HCT116 (cell line): ENCODE measurements at regions not wholly inside any gene's neighbourhood (a gene's known extent, or its start where the extent isn't known, plus 50 kb on each side); places are given as distances from the start of the nearest gene placed in this dataset.

Experiments
- ATAC-seq: fragments of 200-7000 bp; cut with Tn5 transposase; 2 replicates; pipeline ENCODE4 v1.9.1; 2020; ENCODE audit warnings: mild to moderate bottlenecking, moderate library complexity
- BruUV-seq: library from RNA; stranded (reverse); fragments of 400-500 nt; replicated peaks from 2 replicates; lab custom pipeline; 2021; lab: Mats Ljungman, UMichigan
- CTCF ChIA-PET: fragments of 300-600 bp; sonication (Branson Sonifier 250); formaldehyde crosslinking; loops from one replicate; lab custom pipeline; 2021; ENCODE audit warnings: antibody characterized with exemption; lab: Charles Lee
- POLR2A ChIA-PET: fragments of 300-600, 350-600 bp; sonication (Branson Sonifier 250); formaldehyde crosslinking; loops from one replicate; lab custom pipeline; 2021; ENCODE audit warnings: antibody characterized with exemption; lab: Charles Lee
- RAD21 ChIA-PET, 2 experiments: fragments of 300-600 bp; sonication (Branson Sonifier 250); formaldehyde crosslinking; loops; one replicate each; lab custom pipeline; 2023; ENCODE audit warnings: low total read pairs in 2 of 2; ENCODE audit not compliant: uncharacterized antibody in 2 of 2, unreplicated experiment in 2 of 2, low non-redundant PET in 1 of 2; lab: Charles Lee
- DNase-seq: peaks from one replicate; pipeline ENCODE4 v3.0.0-alpha.2; 2010; ENCODE audit warnings: low read depth, low spot score
- H2AFZ ChIP-seq: fragments of 200-600 bp; shearing (Covaris generic), sonication (generic); 2 replicates; pipeline ENCODE4 v1.6.1; 2017; ENCODE audit warnings: low read depth, mixed run types, mixed read lengths, antibody characterized with exemption, low read length; ENCODE audit not compliant: poor library complexity, severe bottlenecking
- H3K27ac ChIP-seq: 2 replicates; pipeline ENCODE4 v1.5.1; 2012; ENCODE audit warnings: low read depth, low read length
- H3K27me3 ChIP-seq: fragments of 200-600 bp; sonication (generic); 2 replicates; pipeline ENCODE4 v1.6.1; 2016; ENCODE audit warnings: mixed run types, low read length, mixed read lengths; ENCODE audit not compliant: insufficient read depth
- H3K36me3 ChIP-seq, 2 experiments: fragments of 200-500 bp in 1 of 2; fragments of 200-600 bp in 1 of 2; sonication (Bioruptor generic) in 1 of 2; sonication (generic) in 1 of 2; 2 replicates each; pipeline versions ENCODE4 v1.5.1 to v1.6.1; 2014 to 2016; ENCODE audit warnings: low read length in 2 of 2, inconsistent platforms in 1 of 2, mixed read lengths in 1 of 2, mixed run types in 1 of 2; ENCODE audit not compliant: insufficient read depth in 2 of 2, control insufficient read depth in 1 of 2
- H3K4me1 ChIP-seq, 2 experiments: fragments of 200-600 bp in 1 of 2; sonication (generic) in 1 of 2; 2 replicates each; pipeline versions ENCODE4 v1.5.1 to v1.6.1; 2012 to 2017; ENCODE audit warnings: low read length in 2 of 2, inconsistent platforms in 1 of 2, mild to moderate bottlenecking in 1 of 2, mixed read lengths in 1 of 2, mixed run types in 1 of 2, moderate library complexity in 1 of 2; ENCODE audit not compliant: insufficient read depth in 2 of 2, control insufficient read depth in 1 of 2
- H3K4me2 ChIP-seq: fragments of 200-600 bp; sonication (generic); 2 replicates; pipeline ENCODE4 v1.6.1; 2017; ENCODE audit warnings: mixed run types, low read length, mixed read lengths
- H3K4me3 ChIP-seq, 2 experiments: fragments of 200-600 bp in 1 of 2; sonication (generic) in 1 of 2; replicated peaks in 1 of 2; 2 replicates each; pipeline ENCODE4 v1.5.1; 2011 to 2016; ENCODE audit warnings: low read length in 2 of 2, control low read depth in 1 of 2, low read depth in 1 of 2, mild to moderate bottlenecking in 1 of 2, mixed read lengths in 1 of 2, mixed run types in 1 of 2
- H3K79me2 ChIP-seq: fragments of 200-600 bp; sonication (generic); 2 replicates; pipeline ENCODE4 v1.6.1; 2017; ENCODE audit warnings: mild to moderate bottlenecking, mixed run types, low read length, moderate library complexity, mixed read lengths; ENCODE audit not compliant: insufficient read depth
- H3K9ac ChIP-seq: fragments of 200-600 bp; sonication (generic); 2 replicates; pipeline ENCODE4 v1.6.1; 2016; ENCODE audit warnings: low read length, mixed read lengths
- H3K9me2 ChIP-seq: fragments of 200-600 bp; sonication (generic), shearing (Covaris generic); 2 replicates; pipeline ENCODE4 v1.6.1; 2017; ENCODE audit warnings: mixed run types, mild to moderate bottlenecking, moderate library complexity; ENCODE audit not compliant: insufficient read depth
- H3K9me3 ChIP-seq, 2 experiments: fragments of 200-500 bp in 1 of 2; fragments of 200-600 bp in 1 of 2; sonication (Bioruptor generic) in 1 of 2; sonication (generic) in 1 of 2; 2 replicates each; pipeline ENCODE4 v1.6.1; 2014 to 2017; ENCODE audit warnings: low read length in 2 of 2, mixed read lengths in 2 of 2, inconsistent platforms in 1 of 2, low read depth in 1 of 2, mild to moderate bottlenecking in 1 of 2, mixed run types in 1 of 2, moderate library complexity in 1 of 2; ENCODE audit not compliant: control insufficient read depth in 1 of 2, insufficient read depth in 1 of 2
- H4K20me1 ChIP-seq: fragments of 200-600 bp; sonication (generic), shearing (Covaris generic); 2 replicates; pipeline ENCODE4 v1.6.1; 2017; ENCODE audit warnings: mixed run types, mild to moderate bottlenecking, moderate library complexity; ENCODE audit not compliant: insufficient read depth
- CTCF ChIP-seq, 3 experiments: fragments of 200-600 bp in 1 of 3; sonication (generic) in 1 of 3; IDR thresholded peaks in 2 of 3; conservative IDR thresholded peaks in 1 of 3; 2 replicates each; pipeline ENCODE4 v1.5.1; 2012 to 2017; ENCODE audit warnings: low read depth in 2 of 3, low read length in 2 of 3, antibody characterized with exemption in 1 of 3, borderline replicate concordance in 1 of 3, control low read depth in 1 of 3, mild to moderate bottlenecking in 1 of 3, mixed read lengths in 1 of 3, mixed run types in 1 of 3, moderate library complexity in 1 of 3; ENCODE audit not compliant: insufficient read depth in 1 of 3
- ELF1 ChIP-seq: IDR thresholded peaks from 2 replicates; pipeline ENCODE4 v1.6.1; 2012; ENCODE audit warnings: low read depth, borderline replicate concordance
- POLR2AphosphoS5 ChIP-seq: IDR thresholded peaks from 2 replicates; pipeline ENCODE4 v1.6.1; 2011; ENCODE audit warnings: mild to moderate bottlenecking, low read depth, low read length, moderate library complexity
- RAD21 ChIP-seq: IDR thresholded peaks from 2 replicates; pipeline ENCODE4 v1.6.1; 2012; ENCODE audit warnings: low read depth, mild to moderate bottlenecking
- intact Hi-C: fragments of 100-400 bp; cut with micrococcal nuclease; formaldehyde crosslinking; loops from 2 replicates; pipeline ENCODE4 v1.10.0; 2022

GRCh38 chr15:31586841-31587240 lies 260.2 kb downstream of the KLF13 start:
- Histone ChIP-seq H3K27ac (no peak overlapping the region), H3K36me3 (no peaks in the 10 kb centered on the region), H3K9me3 (no peaks in the 10 kb centered on the region), H3K4me1 (no peaks in the 10 kb centered on the region), H3K9me2 (no peaks in the 10 kb centered on the region), H3K79me2 (no peaks in the 10 kb centered on the region), H3K4me3 (no peak overlapping the region), H3K9ac (no peak overlapping the region), H2AFZ (no peak overlapping the region), H4K20me1 (no peaks in the 10 kb centered on the region), H3K4me2 (no peak overlapping the region), H3K27me3 (0 out of 2 replicates have a peak, but pooled peaks cover 9% of the 10 kb centered on the region)
- intact Hi-C loops: no loop called here
- no peak for DNase-seq
- TF ChIP-seq ELF1 (no peak), RAD21 (no peak), CTCF (IDR thresholded peaks at IDR 0.05 in 2 of 3, conservative IDR thresholded peaks at IDR 0.05 in 1 of 3; ENCODE audit: borderline replicate concordance in 1 of 3, insufficient read depth in 1 of 3, low read depth in 2 of 3, low read length in 2 of 3) (no peak)
- BruUV-seq: no TSS peak
- ChIA-PET POLR2A (no interaction called here), CTCF (no interaction called here), RAD21 (no interaction called here)
- no peak for ATAC-seq

GRCh38 chr15:31587583-31587982 lies 260.9 kb downstream of the KLF13 start:
- Histone ChIP-seq H3K27me3 (0 out of 2 replicates have a peak, but pooled peaks cover 9% of the 10 kb centered on the region), H3K36me3 (no peaks in the 10 kb centered on the region), H2AFZ (no peak overlapping the region), H3K27ac (no peak overlapping the region), H3K4me1 (no peaks in the 10 kb centered on the region)
- POLR2A ChIA-PET: no interaction called here
- no peak for TF ChIP-seq POLR2AphosphoS5
- TF ChIP-seq, all 23 proteins: peak for 0
- H4K20me1 ChIP-seq: no peaks in the 10 kb centered on the region
- CTCF ChIA-PET: no interaction called here
- BruUV-seq: no TSS peak
- RAD21 ChIA-PET: no interaction called here
- no peak overlapping the region for H3K9ac ChIP-seq
- H3K79me2 ChIP-seq: no peaks in the 10 kb centered on the region
- H3K9me2 ChIP-seq: no peaks in the 10 kb centered on the region
- DNase-seq (no peak), ATAC-seq (no peak)
- no peaks in the 10 kb centered on the region for H3K9me3 ChIP-seq
- intact Hi-C loops: no loop called here
- no peak overlapping the region for H3K4me3 ChIP-seq
- H3K4me2 ChIP-seq: no peak overlapping the region
